K562 (cell line): ENCODE measurements at regions not wholly inside any gene's neighbourhood (a gene's known extent, or its start where the extent isn't known, plus 50 kb on each side); places are given as distances from the start of the nearest gene placed in this dataset.

Source experiments
- FOXA3 ChIP-seq, 2 experiments: fragments of 450-650 bp in 1 of 2; sonication (generic) in 1 of 2; formaldehyde crosslinking; IDR thresholded peaks in 1 of 2; conservative IDR thresholded peaks in 1 of 2; 2 replicates each; pipeline versions ENCODE4 v1.4.0 to v1.8.0; 2020 to 2022; ENCODE audit warnings: mild to moderate bottlenecking in 2 of 2, missing genetic modification reagents in 1 of 2
- GTF2F1 ChIP-seq: IDR thresholded peaks from 2 replicates; pipeline ENCODE4 v1.6.1; 2011; ENCODE audit warnings: low read depth, low read length, improper control_type of control experiment
- HIVEP1 ChIP-seq: fragments of 250-450 bp; sonication (Bioruptor Pico); IDR thresholded peaks from 2 replicates; pipeline ENCODE4 v1.4.0; 2020; ENCODE audit warnings: mild to moderate bottlenecking
- MCM7 ChIP-seq, 2 experiments: fragments of 450-650 bp; IDR thresholded peaks; 2 replicates each; pipeline ENCODE4 v1.6.1; 2016 to 2018
- MTA3 ChIP-seq: fragments of 450-650 bp; formaldehyde crosslinking; IDR thresholded peaks from 2 replicates; pipeline ENCODE4 v1.6.1; 2017; ENCODE audit warnings: mild to moderate bottlenecking, borderline replicate concordance
- NFRKB ChIP-seq: fragments of 450-650 bp; IDR thresholded peaks from 2 replicates; pipeline ENCODE4 v1.6.1; 2016; ENCODE audit warnings: low read depth
- RBM39 ChIP-seq: fragments of 200-400 bp; formaldehyde crosslinking; optimal IDR thresholded peaks from 2 replicates; pipeline ENCODE3; 2018; ENCODE audit warnings: low read depth, low read length
- TFAM ChIP-seq: fragments of 250-450 bp; sonication (Bioruptor Pico); conservative IDR thresholded peaks from 2 replicates; pipeline ENCODE4 v1.5.0; 2021; ENCODE audit warnings: mild to moderate bottlenecking, moderate library complexity
- TSC22D4 ChIP-seq: fragments of 450-650 bp; IDR thresholded peaks from 2 replicates; pipeline ENCODE4 v1.6.1; 2016; ENCODE audit warnings: missing genetic modification characterization, missing biosample characterization, control low read depth
- ZNF24 ChIP-seq: fragments of 450-650 bp; IDR thresholded peaks from 2 replicates; pipeline ENCODE4 v1.6.1; 2016
- ZNF431 ChIP-seq: sonication (generic); formaldehyde crosslinking; IDR thresholded peaks from 2 replicates; pipeline ENCODE4 v1.8.0; 2022; ENCODE audit warnings: mild to moderate bottlenecking, missing genetic modification reagents
- ZNF561 ChIP-seq: fragments of 450-650 bp; formaldehyde crosslinking; conservative IDR thresholded peaks from 2 replicates; pipeline ENCODE4 v1.4.0; 2020; ENCODE audit warnings: mild to moderate bottlenecking, moderate library complexity
- ZNF586 ChIP-seq: fragments of 450-650 bp; formaldehyde crosslinking; conservative IDR thresholded peaks from 2 replicates; pipeline ENCODE4 v1.4.0; 2020; ENCODE audit warnings: mild to moderate bottlenecking, moderate library complexity
- TF ChIP-seq, protein P1 (sequence below), 2 experiments: fragments of 150-350 bp in 1 of 2; IDR thresholded peaks; 2 replicates each; pipeline ENCODE4 v1.6.1; 2012 to 2016; ENCODE audit warnings: low read depth in 2 of 2, low read length in 2 of 2, mild to moderate bottlenecking in 1 of 2, moderate library complexity in 1 of 2
- TF ChIP-seq, protein P2 (sequence below): IDR thresholded peaks from 2 replicates; pipeline ENCODE4 v1.6.1; 2012; ENCODE audit warnings: low read depth, low read length, improper control_type of control experiment, borderline replicate concordance
- TF ChIP-seq, protein P3 (sequence below): fragments of 450-650 bp; IDR thresholded peaks from 2 replicates; pipeline ENCODE4 v1.6.1; 2016; ENCODE audit warnings: low read depth, mild to moderate bottlenecking, moderate library complexity
- TF ChIP-seq, protein P4 (sequence below): fragments of 200-800 bp; sonication (Bioruptor generic); IDR thresholded peaks from 2 replicates; pipeline ENCODE4 v1.6.1; 2017; ENCODE audit warnings: missing genetic modification characterization, missing compliant biosample characterization
- TF ChIP-seq, protein P5 (sequence below): fragments of 450-650 bp; IDR thresholded peaks from 2 replicates; pipeline ENCODE4 v1.6.1; 2014; ENCODE audit warnings: low read depth, mild to moderate bottlenecking, moderate library complexity, borderline replicate concordance
- TF ChIP-seq, protein P6 (sequence below): fragments of 450-650 bp; IDR thresholded peaks from one replicate; pipeline ENCODE4 v1.6.1; 2018; ENCODE audit warnings: mild to moderate bottlenecking, moderate library complexity; ENCODE audit not compliant: partially characterized antibody

DNA sequence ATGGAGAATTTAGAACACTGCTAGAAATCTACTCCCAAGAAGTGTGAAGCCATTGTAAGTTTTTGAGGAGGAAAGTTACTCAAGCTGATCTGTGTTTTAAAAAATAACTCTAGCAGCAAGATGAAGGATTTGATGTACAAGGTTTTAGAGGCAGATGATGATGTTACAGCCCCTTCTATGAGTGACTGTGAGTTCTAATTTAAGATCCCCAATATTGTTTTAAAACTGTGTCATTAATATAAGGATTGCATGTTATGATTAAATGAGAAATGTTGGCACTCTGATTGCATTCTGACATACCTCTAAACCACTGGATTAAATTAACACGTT lies 293.5 kb downstream of the ADGB start (continued):
- TF ChIP-seq, protein P1, sequence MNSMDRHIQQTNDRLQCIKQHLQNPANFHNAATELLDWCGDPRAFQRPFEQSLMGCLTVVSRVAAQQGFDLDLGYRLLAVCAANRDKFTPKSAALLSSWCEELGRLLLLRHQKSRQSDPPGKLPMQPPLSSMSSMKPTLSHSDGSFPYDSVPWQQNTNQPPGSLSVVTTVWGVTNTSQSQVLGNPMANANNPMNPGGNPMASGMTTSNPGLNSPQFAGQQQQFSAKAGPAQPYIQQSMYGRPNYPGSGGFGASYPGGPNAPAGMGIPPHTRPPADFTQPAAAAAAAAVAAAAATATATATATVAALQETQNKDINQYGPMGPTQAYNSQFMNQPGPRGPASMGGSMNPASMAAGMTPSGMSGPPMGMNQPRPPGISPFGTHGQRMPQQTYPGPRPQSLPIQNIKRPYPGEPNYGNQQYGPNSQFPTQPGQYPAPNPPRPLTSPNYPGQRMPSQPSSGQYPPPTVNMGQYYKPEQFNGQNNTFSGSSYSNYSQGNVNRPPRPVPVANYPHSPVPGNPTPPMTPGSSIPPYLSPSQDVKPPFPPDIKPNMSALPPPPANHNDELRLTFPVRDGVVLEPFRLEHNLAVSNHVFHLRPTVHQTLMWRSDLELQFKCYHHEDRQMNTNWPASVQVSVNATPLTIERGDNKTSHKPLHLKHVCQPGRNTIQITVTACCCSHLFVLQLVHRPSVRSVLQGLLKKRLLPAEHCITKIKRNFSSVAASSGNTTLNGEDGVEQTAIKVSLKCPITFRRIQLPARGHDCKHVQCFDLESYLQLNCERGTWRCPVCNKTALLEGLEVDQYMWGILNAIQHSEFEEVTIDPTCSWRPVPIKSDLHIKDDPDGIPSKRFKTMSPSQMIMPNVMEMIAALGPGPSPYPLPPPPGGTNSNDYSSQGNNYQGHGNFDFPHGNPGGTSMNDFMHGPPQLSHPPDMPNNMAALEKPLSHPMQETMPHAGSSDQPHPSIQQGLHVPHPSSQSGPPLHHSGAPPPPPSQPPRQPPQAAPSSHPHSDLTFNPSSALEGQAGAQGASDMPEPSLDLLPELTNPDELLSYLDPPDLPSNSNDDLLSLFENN (IDR thresholded peaks at IDR 0.05; ENCODE audit: low read depth in 2 of 2, low read length in 2 of 2): no peak
- TF ChIP-seq TFAM (CRISPR knock-in tag) (no peak), HIVEP1 (no peak), GTF2F1 (no peak), NFRKB (peak; percentile 50; the same call in 1 of the 2 replicates), MCM7 (IDR thresholded peaks at IDR 0.05) (no peak), TSC22D4 (tag) (no peak), MTA3 (no peak), ZNF586 (CRISPR knock-in tag) (no peak), ZNF561 (CRISPR knock-in tag) (0 out of 2 replicates have a peak, but pooled peaks have one; percentile 4), ZNF431 (CRISPR knock-in tag) (no peak), FOXA3 (CRISPR knock-in tag; conservative IDR thresholded peaks at IDR 0.05 in 1 of 2, IDR thresholded peaks at IDR 0.05 in 1 of 2) (0 out of 4 replicates have a peak, but pooled peaks of 1 of the 2 experiments have one; percentile 31), RBM39 (no peak), ZNF24 (no peak)
- TF ChIP-seq, protein P2, sequence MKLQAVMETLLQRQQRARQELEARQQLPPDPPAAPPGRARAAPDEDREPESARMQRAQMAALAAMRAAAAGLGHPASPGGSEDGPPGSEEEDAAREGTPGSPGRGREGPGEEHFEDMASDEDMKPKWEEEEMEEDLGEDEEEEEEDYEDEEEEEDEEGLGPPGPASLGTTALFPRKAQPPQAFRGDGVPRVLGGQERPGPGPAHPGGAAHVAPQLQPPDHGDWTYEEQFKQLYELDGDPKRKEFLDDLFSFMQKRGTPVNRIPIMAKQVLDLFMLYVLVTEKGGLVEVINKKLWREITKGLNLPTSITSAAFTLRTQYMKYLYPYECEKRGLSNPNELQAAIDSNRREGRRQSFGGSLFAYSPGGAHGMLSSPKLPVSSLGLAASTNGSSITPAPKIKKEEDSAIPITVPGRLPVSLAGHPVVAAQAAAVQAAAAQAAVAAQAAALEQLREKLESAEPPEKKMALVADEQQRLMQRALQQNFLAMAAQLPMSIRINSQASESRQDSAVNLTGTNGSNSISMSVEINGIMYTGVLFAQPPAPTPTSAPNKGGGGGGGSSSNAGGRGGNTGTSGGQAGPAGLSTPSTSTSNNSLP: no peak
- TF ChIP-seq, protein P3, sequence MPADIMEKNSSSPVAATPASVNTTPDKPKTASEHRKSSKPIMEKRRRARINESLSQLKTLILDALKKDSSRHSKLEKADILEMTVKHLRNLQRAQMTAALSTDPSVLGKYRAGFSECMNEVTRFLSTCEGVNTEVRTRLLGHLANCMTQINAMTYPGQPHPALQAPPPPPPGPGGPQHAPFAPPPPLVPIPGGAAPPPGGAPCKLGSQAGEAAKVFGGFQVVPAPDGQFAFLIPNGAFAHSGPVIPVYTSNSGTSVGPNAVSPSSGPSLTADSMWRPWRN: no peak
- TF ChIP-seq, protein P4, sequence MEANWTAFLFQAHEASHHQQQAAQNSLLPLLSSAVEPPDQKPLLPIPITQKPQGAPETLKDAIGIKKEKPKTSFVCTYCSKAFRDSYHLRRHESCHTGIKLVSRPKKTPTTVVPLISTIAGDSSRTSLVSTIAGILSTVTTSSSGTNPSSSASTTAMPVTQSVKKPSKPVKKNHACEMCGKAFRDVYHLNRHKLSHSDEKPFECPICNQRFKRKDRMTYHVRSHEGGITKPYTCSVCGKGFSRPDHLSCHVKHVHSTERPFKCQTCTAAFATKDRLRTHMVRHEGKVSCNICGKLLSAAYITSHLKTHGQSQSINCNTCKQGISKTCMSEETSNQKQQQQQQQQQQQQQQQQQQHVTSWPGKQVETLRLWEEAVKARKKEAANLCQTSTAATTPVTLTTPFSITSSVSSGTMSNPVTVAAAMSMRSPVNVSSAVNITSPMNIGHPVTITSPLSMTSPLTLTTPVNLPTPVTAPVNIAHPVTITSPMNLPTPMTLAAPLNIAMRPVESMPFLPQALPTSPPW (CRISPR knock-in tag): no peak
- TF ChIP-seq, protein P5, sequence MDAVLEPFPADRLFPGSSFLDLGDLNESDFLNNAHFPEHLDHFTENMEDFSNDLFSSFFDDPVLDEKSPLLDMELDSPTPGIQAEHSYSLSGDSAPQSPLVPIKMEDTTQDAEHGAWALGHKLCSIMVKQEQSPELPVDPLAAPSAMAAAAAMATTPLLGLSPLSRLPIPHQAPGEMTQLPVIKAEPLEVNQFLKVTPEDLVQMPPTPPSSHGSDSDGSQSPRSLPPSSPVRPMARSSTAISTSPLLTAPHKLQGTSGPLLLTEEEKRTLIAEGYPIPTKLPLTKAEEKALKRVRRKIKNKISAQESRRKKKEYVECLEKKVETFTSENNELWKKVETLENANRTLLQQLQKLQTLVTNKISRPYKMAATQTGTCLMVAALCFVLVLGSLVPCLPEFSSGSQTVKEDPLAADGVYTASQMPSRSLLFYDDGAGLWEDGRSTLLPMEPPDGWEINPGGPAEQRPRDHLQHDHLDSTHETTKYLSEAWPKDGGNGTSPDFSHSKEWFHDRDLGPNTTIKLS: no peak
- TF ChIP-seq, protein P6, sequence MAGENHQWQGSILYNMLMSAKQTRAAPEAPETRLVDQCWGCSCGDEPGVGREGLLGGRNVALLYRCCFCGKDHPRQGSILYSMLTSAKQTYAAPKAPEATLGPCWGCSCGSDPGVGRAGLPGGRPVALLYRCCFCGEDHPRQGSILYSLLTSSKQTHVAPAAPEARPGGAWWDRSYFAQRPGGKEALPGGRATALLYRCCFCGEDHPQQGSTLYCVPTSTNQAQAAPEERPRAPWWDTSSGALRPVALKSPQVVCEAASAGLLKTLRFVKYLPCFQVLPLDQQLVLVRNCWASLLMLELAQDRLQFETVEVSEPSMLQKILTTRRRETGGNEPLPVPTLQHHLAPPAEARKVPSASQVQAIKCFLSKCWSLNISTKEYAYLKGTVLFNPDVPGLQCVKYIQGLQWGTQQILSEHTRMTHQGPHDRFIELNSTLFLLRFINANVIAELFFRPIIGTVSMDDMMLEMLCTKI: no peak
